ENCODE measurements at regions not wholly inside any gene's neighbourhood (a gene's known extent, or its start where the extent isn't known, plus 50 kb on each side); places are given as distances from the start of the nearest gene placed in this dataset.

DNA sequence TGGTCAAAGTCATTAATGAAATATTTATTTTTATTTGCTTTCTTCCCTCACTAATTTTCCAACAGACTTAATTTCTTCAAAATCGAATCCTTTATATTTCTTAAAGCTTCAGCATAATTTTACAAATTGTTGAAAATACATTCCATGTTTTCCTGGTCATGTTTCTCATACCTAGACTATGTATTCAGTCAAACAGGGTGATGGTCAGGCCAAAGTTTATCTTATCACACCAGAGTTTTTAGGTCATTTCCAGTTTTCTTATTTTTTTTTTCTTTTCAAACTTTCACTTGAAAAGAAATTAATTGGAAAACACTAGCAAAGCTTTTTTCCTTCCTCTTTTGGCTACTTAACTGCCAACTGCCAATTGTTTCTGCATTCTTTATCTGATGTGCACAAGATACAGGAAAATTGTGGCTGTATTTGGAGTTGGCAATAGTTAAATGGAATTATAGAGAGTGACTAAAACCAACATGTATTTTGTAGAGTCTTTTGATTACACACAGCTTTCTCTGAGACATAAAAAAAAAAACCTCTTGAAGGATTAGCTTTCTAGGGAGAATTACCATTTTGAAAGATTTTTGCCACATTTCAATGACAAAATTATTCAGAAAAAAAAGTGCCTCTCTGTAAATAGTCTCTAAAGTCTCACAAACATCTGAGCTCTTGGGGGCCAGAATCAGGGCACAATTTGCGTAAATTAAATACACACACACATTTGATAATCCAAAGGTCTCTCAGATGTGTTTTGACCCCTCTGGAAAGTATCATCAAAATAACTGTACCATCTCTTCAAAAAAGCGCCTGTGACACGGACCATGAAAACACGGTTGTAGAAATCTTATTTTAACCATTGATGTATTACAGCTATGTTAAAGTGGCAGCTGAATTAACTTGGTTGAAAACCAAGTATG, 603.2 kb upstream of the KCNMB2 start:
- DNase-seq (ENCODE audit: low spot score), result peak; percentile 30

GRCh38 chr3:177934001-177934891, 602.0 kb upstream of the KCNMB2 start:
- peak; percentile 87 for DNase-seq (ENCODE audit: low spot score)

- DNase-seq (ENCODE audit: low spot score), result no peak
Measured at GRCh38 chr3:177935047-177935446, 601.2 kb upstream of the KCNMB2 start.

GRCh38 chr3:177936721-177937120, 599.5 kb upstream of the KCNMB2 start:
- DNase-seq (ENCODE audit: low spot score), result no peak

- no peak for DNase-seq (ENCODE audit: low spot score)
Measured at GRCh38 chr3:177942911-177943310, 593.3 kb upstream of the KCNMB2 start.

DNA sequence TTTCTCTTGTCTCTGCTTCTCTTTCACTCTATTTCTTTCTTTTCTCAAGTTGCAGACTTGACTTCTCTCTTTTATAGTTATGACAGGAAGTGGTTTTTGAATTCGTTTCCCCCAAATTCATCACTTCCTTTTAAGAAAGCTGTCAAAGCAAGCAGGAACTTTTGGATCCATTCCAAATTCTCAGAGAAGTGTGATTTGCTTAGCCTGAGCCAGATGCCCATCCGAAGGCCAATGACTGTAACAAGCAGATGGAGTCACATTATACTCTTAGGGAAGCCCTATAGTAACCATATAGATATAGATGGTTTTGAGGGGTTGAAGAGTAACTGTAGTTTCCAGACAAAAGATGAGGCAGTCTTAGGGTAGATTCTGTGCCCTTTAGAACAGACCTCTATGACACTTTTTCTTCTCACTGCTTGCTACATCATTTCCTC, 592.0 kb upstream of the KCNMB2 start:
- peak; percentile 38 for DNase-seq (ENCODE audit: low spot score)

DNA sequence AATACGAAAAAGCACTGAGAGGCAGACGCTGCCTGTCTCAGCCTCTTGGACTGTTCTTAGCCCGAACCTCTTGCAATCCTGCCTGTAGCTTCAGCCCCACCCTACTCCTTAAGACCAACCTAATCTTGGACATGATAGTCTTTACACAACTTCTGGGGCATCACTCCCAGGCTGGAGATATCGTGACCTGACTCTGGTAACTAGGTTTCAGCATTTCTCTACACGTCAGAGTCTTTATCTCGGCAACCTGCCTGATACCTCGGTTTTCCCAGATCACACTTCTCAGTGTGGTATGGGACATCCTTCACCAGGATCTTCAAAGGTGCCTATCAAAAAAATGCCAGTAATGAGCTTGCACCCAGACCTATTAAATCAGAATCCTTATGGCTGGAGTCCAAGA, 590.2 kb upstream of the KCNMB2 start:
- no peak for DNase-seq (ENCODE audit: low spot score)

DNA sequence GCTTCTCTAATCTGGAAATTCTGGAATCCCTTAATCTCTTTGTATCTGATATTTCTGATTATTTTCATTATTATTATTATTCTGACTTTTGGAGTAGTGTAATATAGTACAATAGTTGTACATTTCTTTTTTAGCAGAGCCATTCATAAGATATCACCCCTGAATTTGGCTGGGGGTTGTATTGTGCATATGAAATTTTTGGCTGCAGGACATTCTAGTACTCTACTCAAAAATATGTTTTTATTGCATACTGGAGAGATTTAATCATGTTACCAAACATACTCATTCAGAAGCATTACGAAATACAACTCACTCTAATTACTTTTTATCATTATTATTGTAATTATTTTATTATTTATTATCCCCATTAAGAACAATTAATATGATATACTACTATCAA, 589.7 kb upstream of the KCNMB2 start:
- DNase-seq (ENCODE audit: low spot score), result no peak

DNA sequence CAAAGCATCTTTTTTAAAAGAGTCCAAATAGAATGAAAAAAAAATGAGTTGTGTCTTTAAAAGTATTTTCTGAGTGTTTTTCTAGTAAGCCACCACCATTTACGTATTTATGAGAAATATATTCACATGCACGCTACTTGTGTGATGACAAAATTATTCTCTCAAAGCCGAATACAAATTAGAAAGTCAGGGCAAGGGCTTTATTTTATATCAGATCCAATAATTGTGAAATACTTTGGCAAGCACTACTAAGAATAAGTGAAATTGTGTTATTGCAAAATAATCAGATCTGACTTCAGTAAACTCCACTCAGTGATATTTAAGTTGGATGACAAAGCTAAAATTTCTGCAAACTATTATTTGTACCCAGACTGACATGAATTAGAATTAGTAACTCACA, 589.3 kb upstream of the KCNMB2 start:
- no peak for DNase-seq (ENCODE audit: low spot score)

DNA sequence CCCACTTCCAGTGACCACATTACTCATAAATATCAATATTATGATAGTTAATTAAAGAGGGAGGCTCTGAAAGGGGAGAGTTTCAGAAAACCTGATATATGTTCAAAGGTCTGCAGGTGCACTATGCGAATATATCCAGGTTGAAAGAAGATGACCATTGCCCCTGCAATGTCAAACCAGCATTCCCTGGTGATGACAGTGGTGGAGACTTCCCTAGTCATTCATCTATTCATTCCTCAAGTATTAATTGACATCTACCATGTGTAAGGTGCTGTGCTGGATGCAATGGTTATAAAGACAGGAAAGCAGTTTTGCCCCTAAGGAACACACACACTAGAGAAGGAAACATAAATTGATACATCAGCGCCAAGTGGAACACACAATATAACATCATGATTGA, 588.3 kb upstream of the KCNMB2 start:
- no peak for DNase-seq (ENCODE audit: low spot score)

DNA sequence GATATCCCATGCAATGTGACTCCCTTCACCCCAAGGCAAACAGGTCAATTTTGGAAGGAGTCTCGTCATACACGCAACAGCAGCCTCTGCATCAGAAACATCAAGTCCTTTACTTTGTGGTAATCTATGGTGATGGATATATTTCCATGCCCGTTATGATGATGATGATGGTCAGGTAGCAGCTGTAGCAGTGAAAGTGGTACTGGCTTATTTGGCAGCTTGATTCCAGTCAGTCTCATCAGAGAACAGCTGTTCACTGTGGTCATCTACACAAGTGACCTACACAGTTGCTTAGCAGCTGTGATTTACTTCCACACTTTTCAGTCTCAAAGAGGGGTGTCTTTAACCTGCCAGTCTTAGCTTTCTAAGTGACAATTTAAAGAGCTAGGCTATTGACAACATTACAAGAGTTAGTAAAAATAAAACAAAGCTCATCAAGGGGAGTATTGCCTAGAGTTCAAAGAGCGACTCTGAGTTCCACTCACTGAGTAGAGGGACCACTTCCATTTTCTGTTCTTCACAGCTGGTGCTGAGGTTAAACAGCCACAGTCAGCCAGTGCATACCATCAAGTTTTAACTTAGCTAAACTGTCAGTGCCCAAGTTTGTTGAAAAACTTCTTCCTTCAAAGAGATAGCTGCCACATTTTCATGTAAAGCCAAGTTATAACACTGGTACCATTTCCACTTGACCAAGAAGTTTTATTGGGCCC, 587.4 kb upstream of the KCNMB2 start:
- no peak for DNase-seq (ENCODE audit: low spot score)

GRCh38 chr3:177959188-177959587, 577.0 kb upstream of the KCNMB2 start:
- no peak for DNase-seq (ENCODE audit: low spot score)

DNA sequence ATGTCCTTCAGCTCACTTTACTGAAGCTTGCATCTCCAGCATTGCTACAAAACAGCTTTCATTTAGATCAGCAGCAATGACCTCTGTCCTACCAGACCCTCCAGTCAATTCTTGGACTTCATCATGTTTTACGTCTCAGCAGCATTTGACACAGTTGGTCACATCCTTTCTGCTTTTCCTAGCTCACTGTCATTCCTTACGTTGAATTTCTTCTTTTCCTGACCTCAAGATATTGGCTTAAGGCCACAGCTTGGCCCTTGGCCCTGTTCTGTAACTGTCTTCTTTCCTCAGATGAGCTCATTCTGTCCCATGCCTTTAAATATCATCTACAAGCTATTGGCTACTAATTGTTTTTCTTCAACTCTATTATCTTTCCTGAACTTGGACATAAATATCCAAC, 576.2 kb upstream of the KCNMB2 start:
- DNase-seq (ENCODE audit: low spot score), result no peak

DNA sequence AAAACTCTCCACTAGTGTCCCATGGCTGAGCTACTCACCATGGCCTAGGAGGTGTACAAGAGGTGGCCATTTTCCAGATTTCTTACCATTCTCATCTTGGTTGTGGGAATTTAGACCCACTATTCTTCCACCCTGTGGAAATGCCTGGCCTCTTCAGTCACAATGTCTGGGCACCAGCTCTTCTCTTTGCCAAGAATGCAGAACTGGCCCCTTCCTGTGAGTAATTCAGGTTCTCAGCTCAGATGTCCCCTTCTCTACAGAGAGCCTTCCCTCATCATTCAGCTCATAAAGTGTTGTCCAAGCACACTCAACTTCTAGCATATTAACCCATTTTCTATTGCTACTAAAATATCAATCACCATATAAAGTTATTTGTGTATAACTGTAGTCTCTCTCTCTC, 575.5 kb upstream of the KCNMB2 start:
- DNase-seq (ENCODE audit: low spot score), result no peak

- no peak for DNase-seq (ENCODE audit: low spot score)
Measured at GRCh38 chr3:177961784-177962183, 574.5 kb upstream of the KCNMB2 start.

GRCh38 chr3:177966493-177966892, 569.7 kb upstream of the KCNMB2 start:
- no peak for DNase-seq (ENCODE audit: low spot score)

DNA sequence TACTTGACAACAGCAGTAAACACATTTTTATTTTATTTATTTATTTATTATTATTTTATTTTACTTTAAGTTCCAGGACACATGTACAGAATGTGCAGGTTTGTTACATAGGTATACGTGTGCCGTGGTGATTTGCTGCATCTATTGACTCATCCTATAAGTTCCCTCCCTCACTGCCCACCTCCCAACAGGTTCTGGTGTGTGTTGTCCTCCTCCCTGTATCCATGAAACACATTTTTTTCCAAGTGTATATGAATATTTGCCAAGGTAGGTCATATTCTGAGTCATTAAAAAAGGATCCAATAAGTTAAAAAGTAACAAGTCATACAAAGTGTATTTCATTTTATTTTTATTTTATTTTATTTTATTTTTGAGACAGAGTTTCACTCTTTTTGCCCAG, 567.3 kb upstream of the KCNMB2 start:
- no peak for DNase-seq (ENCODE audit: low spot score)

DNA sequence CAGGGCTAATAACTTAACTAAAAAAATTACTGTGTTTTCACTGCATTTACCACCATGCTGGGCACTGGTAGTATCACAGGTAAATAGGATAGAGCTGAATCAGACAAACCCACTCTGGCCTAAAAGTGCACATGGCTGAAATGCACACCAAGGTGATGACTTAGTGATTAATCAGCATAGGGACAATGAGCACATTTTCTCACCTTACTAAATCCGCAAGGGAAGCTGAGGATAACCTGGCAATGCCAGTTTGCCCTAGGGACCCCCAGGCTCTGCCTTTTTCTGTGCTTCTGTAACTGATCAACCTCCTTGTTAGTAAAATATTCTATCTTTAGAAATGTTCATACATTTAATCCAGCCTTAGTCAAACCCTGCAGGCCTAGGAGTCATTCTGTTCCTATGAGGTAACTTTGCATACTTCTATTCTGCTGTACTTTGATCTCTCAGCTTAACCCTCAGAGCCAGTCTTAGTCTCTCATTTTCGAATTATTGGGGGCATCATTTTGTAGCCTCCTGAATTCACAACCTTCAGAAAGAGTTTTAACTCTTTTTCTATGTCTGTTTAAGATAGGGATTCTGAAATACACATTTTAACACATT, 562.9 kb upstream of the KCNMB2 start:
- DNase-seq (ENCODE audit: low spot score), result no peak

- no peak for DNase-seq (ENCODE audit: low spot score)
Measured at GRCh38 chr3:177976241-177976640, 560.0 kb upstream of the KCNMB2 start.

GRCh38 chr3:177976866-177977265, 559.4 kb upstream of the KCNMB2 start:
- no peak for DNase-seq (ENCODE audit: low spot score)

DNA sequence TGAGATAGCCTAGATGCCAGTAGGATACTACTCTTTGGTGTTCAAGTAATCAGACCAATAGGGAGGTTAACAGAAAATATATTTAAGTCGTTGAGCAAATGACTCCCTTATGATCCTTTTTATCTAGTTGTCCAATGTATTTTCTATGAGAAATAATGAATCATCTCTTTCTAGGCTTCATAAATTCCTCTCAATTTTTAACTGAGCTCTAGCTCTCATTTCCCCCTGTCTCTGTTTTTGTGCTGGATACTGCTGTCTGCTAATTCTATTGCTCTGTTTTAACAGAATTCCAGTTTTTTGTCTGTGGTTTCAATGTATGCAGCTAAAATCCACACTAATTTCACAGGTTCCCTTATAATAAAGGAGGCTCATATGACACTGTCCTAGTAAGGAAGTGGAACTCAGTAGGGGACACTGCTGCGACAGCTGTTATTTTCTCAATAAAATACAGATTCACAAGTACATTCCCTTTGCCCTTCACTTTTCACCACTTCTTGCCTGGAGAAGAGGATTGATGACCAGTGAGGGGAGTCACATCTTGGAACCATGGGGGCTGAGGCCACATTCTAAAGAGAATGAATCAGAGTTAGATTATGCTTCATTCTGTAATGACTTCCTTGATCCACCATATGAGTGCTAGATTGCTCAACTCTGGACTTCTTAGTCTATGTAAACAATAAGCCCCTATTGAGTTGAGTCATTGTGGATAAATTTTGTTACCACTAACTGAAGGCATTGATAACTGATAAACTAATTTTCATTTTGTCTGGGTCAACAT, 558.7 kb upstream of the KCNMB2 start:
- peak; percentile 75 for DNase-seq (ENCODE audit: low spot score)

All from A172 (cell line).